ENCODE measurements at regions not wholly inside any gene's neighbourhood (a gene's known extent, or its start where the extent isn't known, plus 50 kb on each side); places are given as distances from the start of the nearest gene placed in this dataset.
"Not testable (repeated sequence)": the region's sequence is repeated elsewhere in the genome, so short reads cannot be mapped to it uniquely, and the experiment has no call there.

DNA sequence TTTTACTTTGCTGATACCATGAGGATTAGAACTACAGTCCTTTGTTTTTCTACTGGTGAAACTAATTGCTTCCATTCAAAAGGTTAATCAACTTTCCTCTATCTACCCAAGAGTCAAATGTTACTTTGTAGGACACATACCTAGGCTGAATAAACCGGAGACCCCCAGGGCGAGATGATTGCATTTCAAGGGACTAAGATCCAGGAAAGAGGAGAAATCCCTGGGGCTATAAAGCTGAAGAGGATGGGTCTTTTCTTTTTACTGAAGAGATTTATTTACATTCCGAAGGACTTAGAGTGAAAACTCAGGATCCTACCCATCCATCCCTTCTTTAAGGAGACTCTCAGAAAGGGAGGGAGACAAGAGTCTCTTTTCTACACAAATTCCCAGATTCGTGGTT, 331.9 kb downstream of the CDH19 start:
- DNase-seq, result no peak

DNA sequence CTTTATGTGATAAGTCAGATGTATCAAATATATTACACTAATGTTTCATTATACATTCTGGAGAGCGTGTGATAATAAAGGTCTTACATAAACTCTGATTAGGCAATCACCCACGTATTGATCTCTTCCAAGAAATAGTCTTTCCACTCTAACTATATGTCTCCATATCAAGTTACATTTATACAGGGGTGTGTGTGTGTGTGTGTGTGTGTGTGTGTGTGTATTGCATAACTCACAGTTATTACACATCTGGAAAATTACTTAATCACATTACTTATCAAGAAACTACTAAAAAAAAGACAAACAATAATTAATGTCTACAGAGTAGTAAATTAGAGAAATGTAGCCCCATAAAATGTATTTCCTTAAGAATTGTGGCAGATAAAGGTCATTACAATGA, 339.8 kb downstream of the CDH19 start:
- DNase-seq, result no peak

DNA sequence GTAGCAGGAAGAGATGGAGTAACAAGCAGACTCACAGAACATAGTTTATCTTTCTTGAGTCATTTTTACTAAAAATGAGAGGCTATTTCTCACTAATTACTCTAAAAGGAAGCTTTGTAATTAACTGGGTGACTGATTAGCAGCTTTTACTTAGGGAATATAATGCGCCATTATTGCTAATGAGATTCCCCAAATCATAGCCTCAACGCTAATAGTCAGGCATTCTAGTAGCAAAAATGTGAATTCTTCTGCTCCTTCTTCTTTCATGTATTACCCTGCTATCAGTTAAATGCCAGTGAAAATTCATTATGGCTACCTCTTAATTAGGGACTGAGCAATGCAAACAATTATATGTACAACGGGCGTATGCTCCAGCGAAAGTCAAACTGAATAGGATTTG, 349.8 kb downstream of the CDH19 start:
- DNase-seq, result no peak

DNA sequence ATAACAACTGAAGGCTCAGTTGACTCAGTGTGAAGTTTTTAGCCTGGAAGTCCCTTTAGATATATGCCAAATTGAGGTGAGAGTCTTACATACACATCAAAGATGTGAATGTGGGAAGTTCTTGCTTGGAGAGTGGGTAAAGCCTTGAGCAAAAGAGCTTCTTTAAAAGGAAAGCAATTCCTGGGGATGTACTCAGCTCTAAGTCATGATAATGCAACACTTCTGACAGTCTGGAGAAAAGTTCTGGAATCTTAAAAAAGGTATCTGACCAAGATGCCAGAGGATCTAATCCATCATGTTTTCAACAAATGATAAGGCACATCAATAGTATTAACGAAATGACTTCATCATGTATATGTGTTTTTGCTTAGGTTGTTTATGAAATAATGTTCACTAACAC, 351.2 kb downstream of the CDH19 start:
- DNase-seq, result no peak

DNA sequence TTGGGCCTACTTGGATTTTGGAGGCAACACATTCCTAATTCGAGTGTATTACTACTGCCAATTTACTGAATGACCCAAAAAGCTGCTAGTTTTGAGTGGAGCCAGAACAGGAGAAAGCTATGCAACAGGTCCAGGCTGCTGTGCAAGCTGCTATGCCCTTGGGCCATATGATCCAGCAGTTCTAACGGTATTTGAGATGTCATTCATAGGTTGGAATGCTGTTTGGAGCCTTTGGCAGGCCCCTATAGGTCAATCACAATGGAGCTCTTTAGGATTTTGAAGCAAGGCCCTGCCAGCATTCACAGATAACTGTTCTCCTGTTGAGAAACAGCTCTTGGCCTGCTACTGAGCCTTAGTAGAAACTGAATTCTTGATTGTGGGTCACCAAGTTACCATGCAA, 368.7 kb downstream of the CDH19 start:
- DNase-seq, result no peak

DNA sequence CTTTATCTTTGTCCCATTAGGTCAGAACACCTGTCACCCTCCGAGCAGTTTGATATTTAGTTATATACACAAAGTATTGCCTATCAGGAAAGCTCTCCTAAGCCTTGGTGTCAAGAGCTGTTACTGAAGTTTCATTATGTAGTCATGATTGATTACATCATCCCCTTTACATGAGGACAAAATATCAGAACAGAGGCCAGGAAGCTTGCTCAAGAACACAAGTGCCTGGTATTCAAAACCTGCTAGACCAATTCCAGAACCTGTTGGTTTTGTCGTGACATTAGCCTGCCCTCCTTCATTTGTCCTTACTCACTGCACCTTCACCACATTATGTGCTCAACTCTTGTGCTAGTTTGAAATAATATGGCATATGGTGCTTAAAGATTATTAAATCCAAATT, 377.1 kb downstream of the CDH19 start:
- no peak for DNase-seq

DNA sequence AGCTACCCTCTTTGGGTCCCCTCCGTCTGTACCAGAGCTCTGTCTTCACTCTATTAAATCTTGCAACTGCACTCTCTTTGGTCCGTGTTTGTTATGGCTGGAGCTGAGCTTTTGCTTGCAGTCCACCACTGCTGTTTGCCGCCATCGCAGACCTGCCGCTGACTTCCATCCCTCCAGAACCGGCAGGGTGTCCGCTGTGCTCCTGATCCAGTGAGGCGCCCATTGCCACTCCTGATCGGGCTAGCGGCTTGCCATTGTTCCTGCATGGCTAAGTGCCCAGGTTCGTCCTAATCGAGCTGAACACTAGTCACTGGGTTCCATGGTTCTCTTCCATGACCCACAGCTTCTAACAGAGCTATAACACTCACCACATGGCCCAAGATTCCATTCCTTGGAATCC, 380.6 kb downstream of the CDH19 start:
- not testable (repeated sequence) for DNase-seq

DNA sequence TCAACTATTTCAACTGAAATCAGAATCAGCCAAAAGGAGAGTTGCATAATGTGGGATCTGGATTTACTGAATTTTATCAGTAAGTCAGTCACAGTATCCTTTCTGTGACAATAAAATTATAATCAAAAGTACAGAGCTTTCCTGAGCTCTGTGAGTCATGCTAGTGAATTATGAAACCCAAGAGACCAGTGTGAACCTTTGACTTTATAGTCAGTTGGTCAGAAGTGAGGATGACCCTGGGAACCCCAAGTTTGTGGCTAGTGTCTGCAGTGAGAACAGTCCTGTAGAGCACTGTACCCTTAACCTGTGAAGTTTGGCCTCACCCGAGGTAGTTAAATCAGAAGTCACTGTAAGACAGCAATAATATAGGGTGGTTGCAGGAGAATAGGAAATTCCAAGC, 381.7 kb downstream of the CDH19 start:
- no peak for DNase-seq

DNA sequence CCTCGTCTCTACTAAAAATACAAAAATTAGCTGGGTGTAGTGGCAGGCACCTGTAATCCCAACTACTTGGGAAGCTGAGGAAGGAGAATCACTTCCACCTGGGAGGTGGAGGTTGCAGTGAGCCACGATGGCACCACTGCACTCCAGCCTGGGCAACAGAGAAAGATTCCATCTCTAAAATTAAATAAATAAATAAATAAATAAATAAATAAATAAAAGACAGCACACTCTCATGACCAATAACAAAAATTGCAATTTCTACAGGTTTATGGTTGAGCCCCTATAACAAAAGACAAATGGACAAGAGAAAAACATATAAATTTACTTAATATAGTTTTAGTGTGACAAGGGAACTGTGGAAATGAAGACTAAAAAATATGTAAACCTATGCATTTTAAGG, 384.1 kb downstream of the CDH19 start:
- DNase-seq, result no peak

DNA sequence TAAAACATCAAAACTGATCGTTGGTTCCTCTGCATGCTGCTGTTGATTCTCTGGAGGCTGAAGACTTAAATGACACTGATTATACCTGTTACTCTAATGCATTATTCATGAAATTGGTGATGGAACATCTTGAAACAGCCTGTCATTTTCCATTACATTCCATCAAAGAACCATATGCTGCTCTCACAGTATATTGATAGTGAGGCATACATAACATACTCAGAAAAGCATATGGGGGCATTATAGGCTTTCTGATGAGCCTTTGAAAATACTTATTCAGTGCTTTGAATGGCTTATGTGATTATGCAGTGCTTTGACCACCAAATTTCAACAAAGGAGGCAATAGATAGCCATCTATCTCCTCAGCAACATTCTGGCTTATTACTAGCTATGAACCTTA, 392.1 kb downstream of the CDH19 start:
- no peak for DNase-seq

DNA sequence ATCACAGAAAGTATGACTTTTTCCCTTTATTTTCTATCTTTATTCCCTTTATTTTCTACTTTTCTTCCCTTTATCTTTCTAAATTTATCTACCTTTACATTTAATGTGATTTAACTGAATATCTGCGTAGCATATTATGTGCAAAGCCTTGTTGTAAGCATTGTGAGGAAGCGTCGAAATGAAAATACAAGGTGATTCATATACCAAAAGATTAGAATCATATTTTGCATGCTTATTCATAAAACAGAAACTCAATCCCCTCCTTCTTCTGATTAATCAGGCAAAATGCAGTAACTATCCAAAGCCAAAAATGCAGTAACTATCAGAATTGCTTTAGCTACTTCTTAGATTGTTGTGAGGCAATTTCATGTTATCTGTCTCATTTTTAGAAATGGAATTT, 393.0 kb downstream of the CDH19 start:
- no peak for DNase-seq

DNA sequence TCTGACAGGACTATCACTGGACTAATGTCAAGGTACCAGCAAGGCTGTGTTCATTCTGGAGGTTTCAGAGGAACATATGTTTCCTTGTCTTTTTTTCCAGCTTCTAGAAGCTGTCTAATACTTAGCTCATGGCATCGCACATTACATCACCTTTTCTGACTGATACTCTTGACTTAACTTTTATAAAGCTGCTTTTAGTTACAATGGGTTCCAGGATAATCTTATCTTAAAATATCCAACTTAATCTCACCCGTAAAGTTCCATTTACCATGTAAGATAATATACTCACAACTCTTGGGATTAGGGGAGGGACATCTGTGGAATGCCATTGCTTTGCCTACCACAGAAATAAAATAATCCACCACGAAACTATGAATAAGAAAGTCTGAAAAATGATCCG, 394.2 kb downstream of the CDH19 start:
- no peak for DNase-seq

DNA sequence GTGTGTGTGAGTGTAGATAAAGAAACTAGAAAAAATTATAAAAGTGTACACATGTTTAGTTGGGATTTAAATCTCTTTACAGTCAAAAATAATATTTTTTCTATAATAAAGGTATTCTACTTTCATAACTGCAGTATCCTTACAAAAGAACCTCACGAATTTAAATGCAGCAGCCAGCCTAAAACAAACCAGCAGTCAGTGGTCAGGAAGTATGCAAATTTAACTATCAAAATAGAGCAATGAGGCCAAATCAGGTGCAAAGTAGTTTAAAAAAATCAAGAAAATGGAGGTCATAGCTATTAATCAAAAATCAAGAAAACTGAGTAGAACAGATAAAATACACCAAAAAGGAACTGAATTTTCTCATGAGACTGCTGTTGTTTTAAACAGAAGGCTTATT, 407.1 kb downstream of the CDH19 start:
- no peak for DNase-seq

DNA sequence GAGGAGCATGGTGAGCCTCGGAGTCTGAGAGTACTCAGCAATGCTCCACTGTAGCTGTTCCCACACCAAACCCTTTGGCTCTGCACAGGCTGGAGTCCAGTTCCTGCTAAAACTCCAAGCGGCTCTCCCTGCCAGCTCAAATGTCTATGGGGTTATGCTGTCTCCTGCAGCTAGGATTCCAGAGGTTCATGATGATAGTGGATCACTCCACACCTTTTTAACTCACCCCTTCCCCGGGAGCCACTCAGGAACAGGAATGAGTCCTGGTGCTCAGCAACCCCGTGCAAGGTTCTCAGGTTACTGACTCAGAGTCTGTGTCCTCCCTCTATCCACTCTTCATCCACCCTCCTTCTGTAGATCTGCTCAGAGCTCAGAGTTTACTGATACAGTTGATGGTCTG, 410.0 kb downstream of the CDH19 start:
- no peak for DNase-seq

DNA sequence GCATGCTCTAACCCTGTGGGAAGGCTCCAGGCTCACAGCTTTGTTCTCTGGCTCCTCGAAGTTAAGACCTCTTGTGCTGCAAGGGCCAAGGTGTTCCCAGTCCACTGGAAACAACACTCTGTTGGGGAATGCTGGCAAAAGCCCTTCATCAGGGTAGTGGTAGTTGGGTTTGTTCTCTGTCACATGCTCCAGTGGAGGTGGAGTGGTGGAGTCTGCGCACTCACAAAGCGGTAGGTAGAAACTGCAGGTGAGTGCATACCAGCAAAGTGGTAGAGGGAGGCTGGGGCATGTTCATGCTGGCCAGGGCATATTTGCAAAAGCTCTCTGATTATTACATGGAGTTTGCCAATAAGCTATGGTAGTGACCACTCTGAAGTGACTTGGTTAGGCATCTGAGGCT, 410.5 kb downstream of the CDH19 start:
- DNase-seq, result no peak

DNA sequence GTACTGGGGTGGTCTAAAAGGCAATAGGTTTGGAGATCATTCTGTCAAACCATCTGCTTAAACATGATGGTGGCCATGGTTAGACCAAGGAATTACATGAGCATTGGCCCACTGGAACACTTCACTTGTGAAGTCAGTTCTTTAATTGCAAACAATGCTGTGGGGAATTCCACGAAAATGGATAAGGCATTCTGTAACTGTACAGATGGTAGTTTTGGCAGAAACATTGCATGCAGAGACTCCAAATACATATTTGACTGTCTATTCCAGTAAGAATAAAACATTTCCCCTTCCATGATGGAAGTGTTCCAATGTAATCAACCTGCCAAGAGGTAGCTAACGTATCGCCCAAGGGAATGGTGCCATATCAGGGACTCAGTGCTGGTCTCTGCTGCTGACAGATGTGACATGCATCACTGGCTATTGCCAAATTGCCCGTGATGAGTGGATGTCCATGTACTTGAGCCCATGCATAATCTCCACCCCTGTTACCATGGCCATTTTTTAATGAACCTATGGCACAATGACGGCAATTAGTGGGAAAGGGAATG, 417.9 kb downstream of the CDH7 start:
- DNase-seq, result no peak

DNA sequence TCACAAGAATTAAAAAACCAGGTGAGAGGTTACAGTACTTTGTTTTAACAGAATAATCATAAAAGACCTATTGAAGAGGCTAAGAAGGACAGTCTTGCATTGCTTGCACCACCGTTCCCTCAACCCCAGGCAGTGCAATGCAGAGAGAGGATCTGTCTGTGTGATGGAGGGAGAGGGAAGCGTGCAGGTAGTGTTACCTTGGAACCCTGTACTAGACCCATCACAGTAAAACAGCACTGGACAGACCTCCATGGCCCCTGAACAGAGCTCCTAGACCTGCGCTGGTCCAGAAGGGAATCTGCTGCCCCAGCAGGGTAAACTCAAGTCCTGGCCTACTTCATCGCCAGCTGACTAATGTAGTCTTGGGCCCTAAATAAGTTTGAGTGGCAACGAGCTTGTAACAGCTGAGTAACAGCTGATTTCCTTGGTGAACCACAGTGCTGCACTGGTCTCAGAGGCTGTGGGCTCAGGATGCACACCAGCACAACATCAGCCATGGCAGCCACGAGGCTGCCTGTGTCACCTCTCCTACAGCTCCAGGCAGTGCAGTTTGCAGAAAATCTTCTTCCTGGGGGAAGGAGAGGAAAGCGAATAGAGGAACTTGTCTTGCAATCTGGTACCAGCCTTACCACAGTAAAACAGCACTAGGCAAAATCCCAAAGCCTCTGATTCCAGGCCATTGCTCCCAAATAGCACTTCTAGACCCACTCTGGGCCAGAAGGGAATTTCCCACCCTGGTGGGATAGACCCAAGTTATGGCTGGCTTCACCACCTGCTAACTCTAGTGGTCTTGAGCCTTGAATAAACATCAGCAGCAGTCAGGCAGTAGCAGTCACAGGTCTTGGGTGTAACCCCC, 417.2 kb downstream of the CDH7 start:
- DNase-seq, result no peak

DNA sequence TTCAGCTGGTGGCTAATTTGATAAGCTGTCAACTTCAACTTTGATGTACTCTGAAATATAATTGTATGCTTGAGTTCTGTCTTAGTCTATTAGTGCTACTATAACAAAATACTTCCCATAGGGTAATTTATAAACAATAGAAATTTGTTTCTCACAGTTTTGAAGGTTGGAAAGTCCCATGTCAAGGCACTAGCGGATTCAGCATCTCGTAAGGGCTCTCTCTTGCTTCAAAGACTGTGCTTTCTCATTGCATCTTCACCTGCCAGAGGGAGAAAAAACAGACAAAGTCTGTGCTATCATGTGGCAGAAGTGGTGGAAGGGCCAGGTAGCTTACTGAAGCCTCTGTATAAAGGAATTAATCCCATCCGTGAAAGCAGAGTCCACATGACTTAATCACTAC, 409.2 kb downstream of the CDH7 start:
- DNase-seq, result no peak

DNA sequence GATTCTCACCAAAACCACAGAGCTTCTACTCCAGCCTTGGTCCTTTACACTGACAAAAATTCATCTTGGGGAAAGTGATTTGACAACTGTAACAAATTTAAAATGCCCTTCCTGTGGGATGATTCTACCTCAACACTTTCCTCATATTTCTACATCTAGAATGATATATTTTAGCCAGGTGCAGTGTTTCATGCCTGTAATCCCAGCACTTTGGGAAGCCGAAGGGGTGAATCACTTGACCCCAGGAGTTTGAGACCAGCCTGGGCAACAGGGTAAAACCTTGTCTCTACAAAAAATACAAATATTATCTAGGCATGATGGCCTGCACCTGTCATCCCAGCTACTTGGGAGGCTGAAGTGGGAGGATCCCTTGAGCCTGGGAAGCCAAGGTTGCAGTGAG, 408.6 kb downstream of the CDH7 start:
- DNase-seq, result no peak

DNA sequence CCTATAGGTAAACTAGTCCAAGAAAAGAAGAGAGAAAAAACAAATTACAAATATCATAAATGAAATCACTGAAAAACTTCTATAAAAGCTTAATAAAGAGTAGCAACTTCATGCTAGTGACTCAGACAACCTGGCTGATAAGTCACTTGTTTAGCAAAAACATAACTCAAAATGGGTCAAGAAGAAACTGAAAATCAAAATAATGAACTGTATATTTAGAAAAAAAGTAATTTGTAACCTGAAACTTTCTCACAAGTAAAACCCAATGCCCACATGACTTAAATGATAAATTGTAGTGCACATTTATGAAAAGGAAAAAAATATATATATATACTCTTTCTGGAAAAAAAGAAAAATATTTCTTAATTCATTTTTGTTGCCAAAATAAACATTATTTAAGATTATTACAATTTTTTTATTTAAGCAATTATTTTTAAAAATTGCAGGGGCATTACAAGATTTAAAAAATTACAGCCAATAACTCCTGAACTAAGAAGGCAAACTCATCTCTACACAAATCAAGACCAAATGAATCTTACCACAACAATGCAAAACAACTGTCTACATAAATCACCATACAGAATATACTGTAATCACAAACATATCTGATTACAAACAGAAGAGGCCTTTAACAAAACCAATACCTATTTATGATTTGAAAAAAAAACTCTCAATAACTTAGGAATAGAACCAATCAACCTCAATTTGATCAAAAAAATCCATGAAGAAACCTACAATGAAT, 406.3 kb downstream of the CDH7 start:
- no peak for DNase-seq

DNA sequence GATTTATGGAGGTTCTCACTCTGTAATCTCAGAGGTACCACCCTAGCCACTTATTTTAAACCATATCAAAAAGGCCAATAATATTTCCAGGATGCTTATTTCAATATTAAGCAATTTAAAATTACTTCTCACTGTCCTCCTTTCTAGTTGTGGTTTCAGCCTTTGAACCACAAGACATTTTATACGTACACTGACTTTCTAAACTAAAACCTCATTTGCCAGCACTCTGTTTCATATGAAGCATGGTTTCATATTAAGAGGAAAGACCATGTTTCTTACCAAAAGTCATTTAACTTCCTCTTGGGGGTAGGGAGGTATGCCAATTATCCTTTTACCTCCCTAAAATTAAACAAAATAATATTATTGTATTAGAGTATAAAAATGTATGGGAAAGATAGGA, 399.8 kb downstream of the CDH7 start:
- no peak for DNase-seq

DNA sequence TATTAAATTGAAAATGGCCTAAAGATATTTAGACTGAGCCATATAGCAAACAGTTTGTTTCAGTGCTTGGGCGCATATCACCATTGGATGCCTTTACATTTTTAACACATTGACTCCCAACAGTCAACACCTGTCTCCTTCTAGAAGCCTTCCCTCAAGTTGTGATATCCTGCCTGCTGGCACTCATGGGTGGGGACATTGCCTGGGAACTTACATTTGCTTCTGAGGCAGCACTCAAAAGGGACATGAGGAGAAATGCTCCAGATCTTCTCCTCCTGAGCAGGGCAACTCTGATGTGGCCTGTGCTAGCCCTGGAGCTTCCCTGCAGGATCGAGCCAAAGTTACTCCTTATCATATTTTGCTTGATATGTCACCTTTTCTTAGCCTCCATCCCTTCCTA, 392.2 kb downstream of the CDH7 start:
- no peak for DNase-seq

DNA sequence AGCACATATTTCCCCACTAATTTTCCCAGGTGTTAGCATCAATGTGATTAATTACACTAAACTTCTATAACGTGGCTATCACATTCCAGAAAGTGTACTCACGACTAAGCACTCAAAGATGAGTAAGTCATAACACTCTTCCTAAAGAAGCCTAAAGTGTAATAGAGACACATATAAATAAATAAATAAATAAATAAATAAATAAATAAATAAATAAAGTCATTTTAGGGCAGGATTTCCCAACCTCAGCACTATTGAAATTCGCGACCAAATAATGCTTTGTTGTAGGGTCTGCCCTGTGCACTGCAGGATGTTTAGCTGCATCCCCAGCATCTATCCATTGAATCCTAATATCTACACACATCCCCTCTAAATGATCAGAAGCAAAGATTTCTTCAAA, 390.9 kb downstream of the CDH7 start:
- no peak for DNase-seq

DNA sequence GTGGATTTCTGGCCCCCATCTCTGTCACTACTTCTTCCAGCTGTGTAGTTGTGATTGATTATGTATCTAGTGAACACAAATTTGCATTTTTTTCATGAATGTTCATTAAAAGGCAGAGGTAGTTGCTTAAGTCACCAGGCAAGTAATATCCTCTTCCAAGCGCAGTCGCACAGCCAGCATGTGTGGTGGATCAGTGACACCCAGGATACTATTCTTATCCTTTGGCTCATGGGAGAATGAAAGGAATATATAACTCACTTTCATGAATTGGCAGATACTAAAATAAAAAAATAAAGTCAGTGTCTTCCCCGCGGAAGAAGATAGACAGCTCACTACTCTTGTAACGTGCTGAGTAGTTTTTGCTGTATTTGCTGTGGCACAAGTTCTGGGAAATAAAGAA, 387.8 kb downstream of the CDH7 start:
- DNase-seq, result no peak

Data from MV-4-11 (cell line).